ENCODE measurements at regions not wholly inside any gene's neighbourhood (a gene's known extent, or its start where the extent isn't known, plus 50 kb on each side); places are given as distances from the start of the nearest gene placed in this dataset.

GRCh38 chr18:43774497-43774896 is 497.2 kb upstream of the SYT4 start:
- no peak for TF ChIP-seq TCF4 (CRISPR knock-in tag; IDR thresholded peaks at IDR 0.05; ENCODE audit: borderline replicate concordance)
- TF ChIP-seq ZFP3 (CRISPR knock-in tag; IDR thresholded peaks at IDR 0.05) = no peak
- TF ChIP-seq, protein P1, sequence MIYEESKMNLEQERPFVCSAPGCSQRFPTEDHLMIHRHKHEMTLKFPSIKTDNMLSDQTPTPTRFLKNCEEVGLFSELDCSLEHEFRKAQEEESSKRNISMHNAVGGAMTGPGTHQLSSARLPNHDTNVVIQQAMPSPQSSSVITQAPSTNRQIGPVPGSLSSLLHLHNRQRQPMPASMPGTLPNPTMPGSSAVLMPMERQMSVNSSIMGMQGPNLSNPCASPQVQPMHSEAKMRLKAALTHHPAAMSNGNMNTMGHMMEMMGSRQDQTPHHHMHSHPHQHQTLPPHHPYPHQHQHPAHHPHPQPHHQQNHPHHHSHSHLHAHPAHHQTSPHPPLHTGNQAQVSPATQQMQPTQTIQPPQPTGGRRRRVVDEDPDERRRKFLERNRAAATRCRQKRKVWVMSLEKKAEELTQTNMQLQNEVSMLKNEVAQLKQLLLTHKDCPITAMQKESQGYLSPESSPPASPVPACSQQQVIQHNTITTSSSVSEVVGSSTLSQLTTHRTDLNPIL (CRISPR knock-in tag; IDR thresholded peaks at IDR 0.05; ENCODE audit: low read depth) = no peak
- no peak for TF ChIP-seq ZNF565 (CRISPR knock-in tag; conservative IDR thresholded peaks at IDR 0.05; ENCODE audit: low read depth)
- no peak for TF ChIP-seq ZC3H10 (CRISPR knock-in tag; IDR thresholded peaks at IDR 0.05)
- no peak for TF ChIP-seq PPARA (CRISPR knock-in tag; IDR thresholded peaks at IDR 0.05; ENCODE audit: borderline replicate concordance)
- no peak for TF ChIP-seq CSDC2 (CRISPR knock-in tag; IDR thresholded peaks at IDR 0.05)
- no peak for TF ChIP-seq PATZ1 (CRISPR knock-in tag; IDR thresholded peaks at IDR 0.05; ENCODE audit: borderline replicate concordance)
- no peak for TF ChIP-seq ZNF8 (CRISPR knock-in tag; IDR thresholded peaks at IDR 0.05)
- ATAC-seq = no peak

DNA sequence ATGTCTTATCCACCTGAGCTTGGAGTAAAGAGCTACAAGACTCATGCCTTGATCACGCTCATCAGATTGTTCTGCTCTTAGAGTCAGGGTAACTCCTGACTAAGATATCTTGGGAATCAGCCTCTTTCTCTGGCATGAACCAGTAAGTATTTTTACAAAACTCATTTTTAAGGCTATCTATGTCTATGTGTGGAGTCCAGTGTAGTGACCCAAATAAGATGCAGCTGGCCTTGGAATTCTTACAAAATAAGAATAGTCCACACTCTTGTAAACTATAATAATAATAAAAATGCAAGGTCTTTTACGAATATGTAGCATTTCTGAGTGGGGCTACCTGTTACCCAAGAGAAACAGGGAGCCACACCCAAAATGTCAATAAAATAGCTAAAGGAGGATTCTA is 498.3 kb upstream of the SYT4 start:
- ATAC-seq = no peak
- TF ChIP-seq PPARA (CRISPR knock-in tag; IDR thresholded peaks at IDR 0.05; ENCODE audit: borderline replicate concordance) (no peak), POU6F1 (CRISPR knock-in tag; IDR thresholded peaks at IDR 0.05; ENCODE audit: borderline replicate concordance, low read depth) (no peak), RARB (CRISPR knock-in tag; IDR thresholded peaks at IDR 0.05) (no peak), TSHZ2 (CRISPR knock-in tag; IDR thresholded peaks at IDR 0.05) (no peak), OSR1 (CRISPR knock-in tag; IDR thresholded peaks at IDR 0.05) (no peak), ZNF70 (CRISPR knock-in tag; IDR thresholded peaks at IDR 0.05) (no peak)
- TF ChIP-seq, protein P1 (CRISPR knock-in tag; IDR thresholded peaks at IDR 0.05; ENCODE audit: low read depth) = no peak

- TF ChIP-seq CSRNP3 (CRISPR knock-in tag; IDR thresholded peaks at IDR 0.05) (no peak), ISL1 (CRISPR knock-in tag; IDR thresholded peaks at IDR 0.05) (no peak), ZNF8 (CRISPR knock-in tag; IDR thresholded peaks at IDR 0.05) (no peak)
- no peak for ATAC-seq
These were observed 499.7 kb upstream of the SYT4 start for GRCh38 chr18:43776997-43777396.

- ATAC-seq = no peak
- no peak for TF ChIP-seq POU6F1 (CRISPR knock-in tag; IDR thresholded peaks at IDR 0.05; ENCODE audit: borderline replicate concordance, low read depth)
- TF ChIP-seq BACH2 (CRISPR knock-in tag; IDR thresholded peaks at IDR 0.05; ENCODE audit: borderline replicate concordance) = no peak
- TF ChIP-seq ARNTL (CRISPR knock-in tag; IDR thresholded peaks at IDR 0.05; ENCODE audit: borderline replicate concordance, low read depth) = no peak
- TF ChIP-seq TSHZ2 (CRISPR knock-in tag; IDR thresholded peaks at IDR 0.05) = no peak
- TF ChIP-seq SNAI2 (CRISPR knock-in tag; IDR thresholded peaks at IDR 0.05) = no peak
These were observed 500.5 kb upstream of the SYT4 start for GRCh38 chr18:43777636-43778304.

Data from SK-N-SH treated with all-trans-retinoic acid at 6 μM for 48 hours (cell line).